HG02798 (cell line): ENCODE measurements at regions not wholly inside any gene's neighbourhood (a gene's known extent, or its start where the extent isn't known, plus 50 kb on each side); places are given as distances from the start of the nearest gene placed in this dataset.
A peak's percentile ranks its signal among the peaks of the same experiment; 100 is the strongest.

Experiments used
- ATAC-seq: cut with Tn5 transposase; IDR thresholded peaks from one replicate; pipeline ENCODE4 v1.9.1; 2021; ENCODE audit warnings: mild to moderate bottlenecking; ENCODE audit not compliant: unreplicated experiment, poor library complexity

- no peak for ATAC-seq
Measured at GRCh38 chr18:1875219-1875618, 696.1 kb downstream of the METTL4 start.

GRCh38 chr18:1884623-1885022, 686.7 kb downstream of the METTL4 start:
- ATAC-seq = no peak

- no peak for ATAC-seq
Measured at GRCh38 chr18:1891641-1892040, 679.7 kb downstream of the METTL4 start.

- no peak for ATAC-seq
Measured at GRCh38 chr18:1892191-1892590, 679.1 kb downstream of the METTL4 start.

- ATAC-seq = no peak
Measured at GRCh38 chr18:1895456-1896185, 675.7 kb downstream of the METTL4 start.

- no peak for ATAC-seq
Measured at GRCh38 chr18:1906421-1906820, 664.9 kb downstream of the METTL4 start.

GRCh38 chr18:1907470-1908206, 663.7 kb downstream of the METTL4 start:
- no peak for ATAC-seq

GRCh38 chr18:1914489-1914888, 656.8 kb downstream of the METTL4 start:
- peak; percentile 47 for ATAC-seq

GRCh38 chr18:1916869-1917523, 654.3 kb downstream of the METTL4 start:
- no peak for ATAC-seq

GRCh38 chr18:1917569-1917968, 653.7 kb downstream of the METTL4 start:
- ATAC-seq = no peak

- ATAC-seq = no peak
Measured at GRCh38 chr18:1922066-1922465, 649.2 kb downstream of the METTL4 start.

- ATAC-seq = no peak
Measured at GRCh38 chr18:1928711-1929110, 642.6 kb downstream of the METTL4 start.

GRCh38 chr18:1929720-1930119, 641.6 kb downstream of the METTL4 start:
- ATAC-seq = no peak

GRCh38 chr18:1930291-1931270, 640.7 kb downstream of the METTL4 start:
- no peak for ATAC-seq

GRCh38 chr18:1952486-1952885, 618.8 kb downstream of the METTL4 start:
- ATAC-seq = no peak

GRCh38 chr18:1954583-1955312, 616.6 kb downstream of the METTL4 start:
- no peak for ATAC-seq

- no peak for ATAC-seq
Measured at GRCh38 chr18:1958798-1959197, 612.5 kb downstream of the METTL4 start.

GRCh38 chr18:1965016-1965415, 606.3 kb downstream of the METTL4 start:
- no peak for ATAC-seq

- ATAC-seq = no peak
Measured at GRCh38 chr18:1965541-1965940, 605.8 kb downstream of the METTL4 start.
